A673 (cell line): ENCODE measurements at regions not wholly inside any gene's neighbourhood (a gene's known extent, or its start where the extent isn't known, plus 50 kb on each side); places are given as distances from the start of the nearest gene placed in this dataset.

ENCODE experiments used
- EZH2 ChIP-seq: fragments of 200-600 bp; sonication (generic); IDR thresholded peaks from 2 replicates; pipeline ENCODE4 v1.6.1; 2017; ENCODE audit warnings: borderline replicate concordance, low read depth, mild to moderate bottlenecking, mixed read lengths, antibody characterized with exemption, low read length; ENCODE audit not compliant: poor library complexity, severe bottlenecking
- TF ChIP-seq, protein P1 (sequence below): fragments of 300-800, 200-600 bp; sonication (generic); conservative IDR thresholded peaks from 2 replicates; pipeline ENCODE4 v1.5.1; 2017; ENCODE audit warnings: low read depth, mild to moderate bottlenecking, antibody characterized with exemption, low read length, moderate library complexity, mixed read lengths

DNA sequence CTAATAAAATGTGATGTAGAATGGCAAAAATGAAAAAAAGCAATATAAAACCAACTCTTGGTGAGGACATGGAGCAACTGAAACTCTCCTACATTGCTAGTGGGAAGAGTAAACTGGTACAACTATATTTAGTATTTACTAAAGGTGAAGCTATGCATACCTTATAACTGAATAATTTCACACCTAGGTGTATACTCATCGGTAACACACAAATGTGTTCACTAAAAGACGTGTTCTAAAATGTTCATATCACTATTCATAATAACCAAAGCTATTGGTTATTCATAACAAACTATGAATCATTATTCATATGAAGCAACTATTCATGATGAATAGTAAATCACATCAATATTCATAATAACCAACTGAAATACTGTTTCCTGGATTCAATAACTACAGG lies 1030.3 kb downstream of the ROBO2 start:
- TF ChIP-seq, protein P1, sequence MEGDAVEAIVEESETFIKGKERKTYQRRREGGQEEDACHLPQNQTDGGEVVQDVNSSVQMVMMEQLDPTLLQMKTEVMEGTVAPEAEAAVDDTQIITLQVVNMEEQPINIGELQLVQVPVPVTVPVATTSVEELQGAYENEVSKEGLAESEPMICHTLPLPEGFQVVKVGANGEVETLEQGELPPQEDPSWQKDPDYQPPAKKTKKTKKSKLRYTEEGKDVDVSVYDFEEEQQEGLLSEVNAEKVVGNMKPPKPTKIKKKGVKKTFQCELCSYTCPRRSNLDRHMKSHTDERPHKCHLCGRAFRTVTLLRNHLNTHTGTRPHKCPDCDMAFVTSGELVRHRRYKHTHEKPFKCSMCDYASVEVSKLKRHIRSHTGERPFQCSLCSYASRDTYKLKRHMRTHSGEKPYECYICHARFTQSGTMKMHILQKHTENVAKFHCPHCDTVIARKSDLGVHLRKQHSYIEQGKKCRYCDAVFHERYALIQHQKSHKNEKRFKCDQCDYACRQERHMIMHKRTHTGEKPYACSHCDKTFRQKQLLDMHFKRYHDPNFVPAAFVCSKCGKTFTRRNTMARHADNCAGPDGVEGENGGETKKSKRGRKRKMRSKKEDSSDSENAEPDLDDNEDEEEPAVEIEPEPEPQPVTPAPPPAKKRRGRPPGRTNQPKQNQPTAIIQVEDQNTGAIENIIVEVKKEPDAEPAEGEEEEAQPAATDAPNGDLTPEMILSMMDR, result no peak
- TF ChIP-seq EZH2, result no peak
